ENCODE measurements at regions not wholly inside any gene's neighbourhood (a gene's known extent, or its start where the extent isn't known, plus 50 kb on each side); places are given as distances from the start of the nearest gene placed in this dataset.

DNA sequence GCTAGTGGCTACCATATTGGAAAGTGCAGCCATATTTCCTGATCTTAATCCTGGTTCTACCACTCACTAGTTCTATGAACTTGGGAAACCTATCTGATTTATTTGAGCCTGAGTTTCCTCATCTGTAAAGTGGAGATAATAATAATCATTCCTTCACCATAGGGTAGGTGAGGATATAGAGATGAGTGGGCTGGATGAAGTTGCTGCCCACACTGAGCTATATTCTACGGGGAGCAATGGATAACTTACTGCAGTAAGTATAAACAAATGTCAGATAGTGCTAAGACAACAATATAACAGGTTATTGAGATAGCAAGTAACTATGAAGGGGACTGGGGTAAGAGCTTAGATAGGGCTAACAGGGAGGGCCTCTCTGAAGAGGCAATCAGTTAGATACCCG is 251.5 kb upstream of the ADAMTS9 start:
- no peak for DNase-seq

DNA sequence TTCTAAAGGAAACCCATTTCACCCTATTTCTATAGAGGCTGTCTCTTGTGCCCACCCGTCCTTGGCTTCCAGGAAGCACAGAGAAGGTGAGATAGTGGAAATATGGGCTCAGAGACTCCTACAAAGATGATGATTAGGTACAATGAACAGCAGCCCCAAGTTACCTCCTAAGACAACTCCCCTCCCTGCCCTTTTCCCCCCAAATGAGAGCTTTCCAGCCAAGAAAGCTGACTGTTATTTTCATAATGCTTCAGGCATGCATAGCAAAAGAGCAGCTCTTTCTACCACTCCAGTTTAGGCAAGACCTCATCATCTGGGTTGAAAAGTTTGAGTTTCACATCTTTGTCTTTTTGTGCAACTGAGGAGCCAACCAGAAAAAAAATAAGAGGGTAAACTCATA is 248.8 kb upstream of the ADAMTS9 start:
- no peak for DNase-seq

DNA sequence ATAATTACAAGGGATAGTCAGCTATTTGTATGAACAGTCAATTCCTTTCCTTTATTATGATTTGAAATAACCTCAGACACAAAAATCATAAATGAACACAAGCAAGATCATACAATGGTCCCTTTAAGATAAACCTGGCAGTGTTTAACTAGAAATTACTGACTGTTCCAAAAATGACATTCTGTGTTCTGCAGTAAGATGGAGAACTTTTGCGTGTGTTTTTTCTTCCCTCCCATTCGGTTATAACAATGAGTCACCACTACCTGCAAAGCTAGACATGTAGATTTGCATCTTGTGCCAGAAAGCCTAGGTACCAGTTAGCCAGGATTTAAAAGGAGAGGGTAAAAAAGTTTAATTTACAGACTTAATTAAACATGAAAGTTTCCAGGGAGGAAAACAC is 248.2 kb upstream of the ADAMTS9 start:
- no peak for DNase-seq

DNA sequence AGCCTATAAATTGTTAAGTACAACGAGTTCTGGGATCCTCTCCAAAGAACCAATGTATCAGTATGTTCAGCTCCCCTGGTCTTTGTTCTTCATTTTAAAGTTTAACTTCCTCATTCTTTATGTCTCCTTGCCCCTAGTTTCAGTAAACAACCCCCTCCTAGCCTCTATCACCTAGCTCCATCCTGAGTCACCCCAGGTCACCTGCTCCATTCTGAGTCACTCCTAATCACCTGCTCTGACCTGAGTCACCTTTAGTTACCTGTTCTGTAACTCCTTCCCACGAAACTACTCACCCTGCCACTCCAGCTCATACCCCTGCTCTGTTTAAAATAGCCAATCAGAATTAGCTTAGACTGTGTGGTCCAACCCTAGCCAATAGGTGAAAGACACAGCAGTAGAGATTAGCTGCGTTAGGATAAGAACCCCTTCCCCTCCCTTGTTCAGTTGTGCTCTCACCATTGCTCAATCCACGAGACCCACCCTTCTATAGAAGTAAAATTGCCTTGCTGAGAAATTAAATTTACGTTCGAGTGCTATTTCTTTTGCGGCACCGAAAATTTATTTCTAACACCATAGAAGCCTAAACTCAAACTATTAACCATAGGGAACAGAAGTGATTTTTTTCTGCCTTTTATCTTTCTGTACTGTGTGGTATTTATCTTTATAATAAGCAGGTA is 245.0 kb upstream of the ADAMTS9 start:
- DNase-seq: no peak

DNA sequence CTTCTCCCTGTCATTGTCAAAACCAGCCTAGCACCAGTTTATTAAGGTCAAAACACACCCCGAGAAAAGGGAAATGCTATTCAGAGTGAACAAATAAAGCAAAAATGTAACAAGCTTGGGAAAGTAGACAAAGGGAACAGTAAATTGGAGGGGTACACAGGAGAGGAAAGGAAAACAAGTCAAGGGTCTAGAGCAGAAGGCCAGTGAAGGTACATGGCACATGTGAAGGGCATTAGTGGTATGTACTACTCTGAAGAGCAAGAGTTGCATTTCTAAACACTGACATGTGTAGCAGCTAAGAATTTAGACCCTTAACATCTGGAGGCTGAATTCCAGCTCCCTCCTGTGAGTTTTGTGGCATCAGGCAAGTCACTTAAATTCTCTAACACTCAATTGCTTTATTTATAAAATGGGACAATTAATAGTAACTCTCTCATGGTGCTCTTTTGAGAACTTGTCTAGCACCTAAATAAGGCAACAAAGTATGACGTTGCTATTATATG is 244.3 kb upstream of the ADAMTS9 start:
- no peak for DNase-seq

DNA sequence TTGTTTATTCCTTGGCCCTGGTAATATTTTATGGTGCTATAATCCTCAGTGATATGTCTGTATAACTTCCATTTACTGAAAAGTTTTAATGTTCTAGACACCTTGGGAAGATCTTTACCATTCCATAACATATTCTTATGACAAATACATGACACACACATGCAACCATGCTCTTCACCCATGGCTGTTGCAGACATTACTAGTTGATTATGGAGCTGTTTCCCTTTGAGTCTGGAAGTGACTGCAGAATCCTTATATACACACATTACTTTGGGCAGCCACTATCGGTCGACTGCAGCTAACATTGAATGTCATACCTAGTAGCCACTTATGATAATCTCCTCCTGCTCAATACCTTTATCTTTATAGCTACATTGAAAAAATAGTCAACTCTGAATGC is 243.1 kb upstream of the ADAMTS9 start:
- no peak for DNase-seq

DNA sequence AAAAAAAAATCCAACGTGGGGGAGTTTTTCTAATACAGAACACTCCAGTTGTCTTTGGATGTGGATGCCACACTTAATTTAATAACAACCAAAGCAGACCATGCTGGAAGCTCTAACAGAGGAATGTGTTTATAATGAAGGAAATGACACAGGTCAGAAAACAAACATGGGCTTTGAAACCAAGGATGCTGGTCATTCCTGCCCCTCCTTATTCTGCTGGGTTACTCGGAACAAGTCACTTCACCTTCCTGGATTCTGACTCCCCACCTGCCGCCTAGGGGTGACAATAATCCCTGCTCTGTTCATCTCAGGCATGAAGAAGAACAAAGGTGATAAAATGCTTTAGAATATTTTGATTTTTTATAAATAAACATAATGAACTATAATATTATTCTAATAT is 240.9 kb upstream of the ADAMTS9 start:
- DNase-seq: no peak

DNA sequence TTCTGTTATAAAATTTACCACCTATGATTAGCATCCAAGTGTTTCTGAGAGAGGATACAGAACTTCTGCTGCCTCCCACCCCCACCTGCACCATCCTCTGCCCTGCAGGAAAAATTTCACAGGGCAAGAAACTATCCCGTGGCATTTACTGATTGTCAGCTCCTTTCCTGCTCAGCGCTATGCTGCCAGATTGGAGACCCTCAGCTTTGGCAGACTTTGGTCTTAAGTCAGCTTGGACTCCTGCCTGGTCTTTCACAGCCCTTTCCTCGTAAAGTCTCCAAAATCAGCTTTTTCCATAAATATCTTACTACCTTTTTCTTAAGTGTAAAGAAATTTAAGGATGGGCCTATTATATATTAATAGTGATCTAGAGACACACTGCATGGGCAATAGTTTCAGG is 239.9 kb upstream of the ADAMTS9 start:
- no peak for DNase-seq

DNA sequence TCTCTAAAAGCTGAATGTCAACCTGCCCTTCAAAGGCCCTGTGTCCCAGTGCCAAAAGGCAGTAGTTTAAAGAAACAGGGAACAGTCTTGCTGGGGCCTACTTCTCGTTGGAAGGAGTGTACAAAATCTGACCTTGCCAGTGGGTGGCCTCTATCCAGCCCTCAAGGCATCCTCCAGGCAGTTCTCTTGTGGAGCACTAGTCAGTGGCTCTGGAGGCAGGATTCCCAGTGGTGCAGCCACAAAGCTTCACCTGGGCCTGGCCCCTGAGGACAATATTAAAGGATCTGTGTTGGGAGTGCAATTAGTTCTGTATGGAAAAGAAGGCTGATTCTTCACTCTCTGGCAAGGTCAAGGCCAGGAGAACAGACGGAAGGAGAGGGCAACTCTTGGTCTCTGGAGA is 237.8 kb upstream of the ADAMTS9 start:
- DNase-seq: no peak

DNA sequence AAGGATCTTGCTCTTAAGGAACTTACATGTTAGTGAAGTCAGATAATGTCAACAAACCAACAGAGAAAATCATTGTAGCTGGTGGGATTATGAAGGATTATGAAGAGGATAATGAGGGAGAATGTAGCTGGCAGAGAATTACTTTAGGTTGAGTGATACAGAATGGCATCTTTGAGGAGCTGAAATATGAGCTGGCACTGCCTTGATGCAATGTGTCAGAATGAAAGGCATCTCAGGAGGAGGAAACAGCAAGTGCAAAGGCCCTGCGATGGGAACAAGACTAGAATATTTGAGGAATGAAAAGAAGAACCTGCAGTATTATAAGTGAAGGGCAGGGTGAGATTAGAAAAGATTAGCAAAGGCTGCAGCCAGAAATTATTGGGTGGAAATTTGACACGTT is 237.2 kb upstream of the ADAMTS9 start:
- no peak for DNase-seq

DNA sequence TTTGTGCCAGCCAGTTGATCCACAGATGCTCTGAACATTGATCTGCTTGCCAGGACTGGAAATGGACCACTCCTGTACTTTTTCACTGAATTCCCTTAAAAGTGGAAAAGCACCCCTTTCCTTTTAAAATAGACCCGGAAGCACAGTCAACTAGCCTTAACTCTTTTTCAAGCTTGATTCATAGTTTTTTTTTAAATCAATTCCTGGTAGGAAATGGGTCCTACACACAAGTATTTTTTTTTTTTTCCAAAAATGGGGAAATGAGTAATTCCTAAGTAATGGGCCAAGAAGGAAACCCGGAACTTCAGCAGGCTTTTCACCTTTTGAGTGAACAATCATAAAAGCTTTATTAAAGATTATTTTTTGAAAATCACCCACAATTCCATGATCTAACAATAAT is 234.4 kb upstream of the ADAMTS9 start:
- DNase-seq: no peak

DNA sequence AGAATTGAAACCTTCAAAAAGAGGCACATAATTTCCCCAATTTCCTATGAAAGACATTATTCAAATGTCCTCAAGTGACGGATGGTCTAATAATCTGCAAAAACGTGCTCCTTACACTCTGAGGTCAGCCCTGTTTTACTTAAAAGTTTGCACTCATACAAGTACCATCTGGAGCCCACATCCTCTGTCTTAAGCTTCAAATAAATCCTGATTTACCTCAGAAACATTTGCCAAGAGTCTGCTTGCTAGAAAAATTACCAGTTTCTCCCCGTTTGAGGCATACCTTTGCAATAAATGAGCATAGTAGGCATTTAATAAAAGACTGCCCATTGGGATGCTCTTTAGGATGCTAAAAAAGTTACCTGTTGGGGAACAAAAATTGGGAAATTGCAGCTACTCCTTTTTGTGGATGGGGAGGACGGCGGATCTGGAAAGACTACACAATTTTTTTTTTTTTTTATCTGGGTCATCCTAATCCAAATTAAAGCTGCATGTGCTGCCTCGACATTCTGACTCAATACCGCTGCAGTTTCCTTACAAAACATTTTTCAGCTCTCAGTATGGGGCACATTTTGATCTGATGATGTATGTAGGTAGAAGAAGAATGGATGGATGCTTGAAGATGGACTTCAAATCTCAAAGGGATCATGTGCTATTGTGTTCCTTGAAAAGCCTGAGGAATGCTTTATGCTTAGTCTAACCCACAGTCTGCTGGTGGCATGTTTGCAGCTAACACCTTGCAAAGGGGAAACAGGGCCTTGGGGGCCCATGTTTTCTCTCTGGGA is 233.7 kb upstream of the ADAMTS9 start:
- no peak for DNase-seq

DNA sequence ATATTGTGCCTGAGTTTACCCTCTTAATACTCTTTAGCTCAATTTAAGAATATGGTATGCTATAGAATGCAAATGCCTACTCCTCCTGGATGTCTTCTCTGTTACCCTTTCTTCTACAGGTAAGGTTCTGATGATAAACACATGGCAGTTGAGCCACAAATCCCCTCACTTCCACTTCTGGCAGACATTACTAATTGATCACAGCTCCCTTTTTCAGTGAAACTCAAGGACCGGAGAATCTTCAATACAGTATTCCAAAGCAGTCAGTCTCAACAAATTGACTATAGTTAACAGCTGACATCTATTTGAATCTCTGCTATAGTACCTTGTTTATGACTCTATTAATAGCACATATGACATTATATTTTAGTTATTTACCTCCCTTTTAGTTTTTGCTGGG is 232.1 kb upstream of the ADAMTS9 start:
- DNase-seq: no peak

DNA sequence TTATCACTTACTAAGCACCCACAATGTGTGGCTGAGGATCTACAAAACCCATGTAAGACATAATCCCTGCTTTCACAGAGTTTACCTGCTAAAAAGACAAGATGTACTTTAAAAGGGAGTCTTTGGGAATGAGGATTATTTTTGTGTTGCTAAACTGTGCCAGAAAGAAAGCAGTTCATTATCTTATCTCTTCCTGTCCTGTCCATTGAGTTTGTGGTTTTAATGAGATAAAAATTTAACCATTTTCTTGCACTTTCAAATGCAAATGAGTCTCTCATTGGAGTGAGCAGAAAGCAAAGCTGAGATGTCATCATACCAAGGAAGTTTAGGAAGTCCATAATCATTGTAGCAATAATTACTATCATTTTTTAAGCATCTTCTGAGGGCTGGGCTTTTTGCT is 231.2 kb upstream of the ADAMTS9 start:
- no peak for DNase-seq

DNA sequence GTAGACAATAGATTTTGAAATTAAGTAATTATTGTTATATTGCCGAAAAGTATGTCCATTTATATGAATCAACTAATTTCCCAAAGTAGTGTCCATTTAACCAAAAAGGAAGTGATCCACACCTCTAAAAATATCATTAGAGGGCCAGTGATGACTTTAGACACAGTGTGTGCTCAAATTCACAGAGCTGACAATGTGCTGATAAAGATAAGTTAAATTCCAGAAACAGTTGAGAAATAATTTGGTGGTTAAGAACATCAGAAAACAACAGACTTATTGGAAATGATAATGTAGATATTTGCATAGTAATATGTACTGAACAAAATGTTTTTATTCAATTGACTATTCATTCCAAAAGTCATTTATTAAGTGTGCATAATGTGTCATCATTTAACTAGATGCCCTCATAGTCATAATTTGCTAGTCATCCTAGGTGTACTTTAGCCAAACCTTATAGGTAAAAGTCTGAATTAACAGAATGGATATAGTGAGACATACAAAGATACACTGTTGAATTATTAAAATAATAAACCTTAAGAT is 230.2 kb upstream of the ADAMTS9 start:
- DNase-seq: no peak

DNA sequence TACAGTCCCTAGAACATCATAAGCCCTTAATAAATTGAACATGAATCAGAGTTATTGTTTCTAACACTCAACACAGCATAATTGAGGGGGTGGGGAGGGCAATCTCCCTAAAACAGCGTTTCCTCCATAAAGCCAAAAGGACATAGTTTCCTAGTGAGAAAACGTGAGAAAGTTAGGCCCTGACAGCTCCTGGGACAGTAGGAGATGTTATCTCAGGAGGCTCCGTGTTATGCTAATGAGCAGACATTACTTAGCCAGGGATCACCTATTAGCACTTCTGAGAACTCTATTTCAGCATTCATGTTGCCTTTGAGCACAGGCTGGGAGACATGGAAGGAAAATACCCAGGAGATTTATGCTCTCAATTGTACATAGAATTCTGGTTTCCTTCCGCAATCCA is 229.1 kb upstream of the ADAMTS9 start:
- no peak for DNase-seq

DNA sequence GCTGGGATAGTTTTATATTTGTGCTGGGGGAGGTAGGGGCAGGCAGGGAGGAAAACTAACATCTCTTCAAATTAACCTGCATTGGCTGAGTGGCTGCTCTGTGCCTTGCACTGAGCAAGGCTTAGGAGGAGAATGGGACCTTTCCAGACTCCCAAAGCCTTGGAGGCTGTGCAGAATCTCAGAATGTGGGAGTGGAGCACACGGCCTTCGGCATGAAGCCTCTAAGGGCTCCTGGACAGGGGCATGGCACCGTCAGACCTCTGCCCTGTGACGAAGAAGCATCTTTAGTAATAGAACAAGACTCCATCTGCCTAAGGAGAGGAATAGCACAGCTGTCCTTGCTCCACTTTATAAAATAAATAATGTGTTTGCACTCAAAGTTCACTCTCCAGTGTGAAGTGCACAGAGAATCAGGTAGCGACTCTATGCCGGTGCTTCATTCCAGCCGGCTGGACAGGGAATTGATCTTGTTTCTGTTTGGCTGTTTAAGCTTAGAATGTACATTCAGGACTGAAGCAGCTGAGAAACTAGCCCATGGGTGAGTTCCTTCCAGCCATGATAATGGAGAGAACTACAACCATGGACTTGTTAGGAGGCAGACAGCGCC is 228.5 kb upstream of the ADAMTS9 start:
- DNase-seq: no peak

DNA sequence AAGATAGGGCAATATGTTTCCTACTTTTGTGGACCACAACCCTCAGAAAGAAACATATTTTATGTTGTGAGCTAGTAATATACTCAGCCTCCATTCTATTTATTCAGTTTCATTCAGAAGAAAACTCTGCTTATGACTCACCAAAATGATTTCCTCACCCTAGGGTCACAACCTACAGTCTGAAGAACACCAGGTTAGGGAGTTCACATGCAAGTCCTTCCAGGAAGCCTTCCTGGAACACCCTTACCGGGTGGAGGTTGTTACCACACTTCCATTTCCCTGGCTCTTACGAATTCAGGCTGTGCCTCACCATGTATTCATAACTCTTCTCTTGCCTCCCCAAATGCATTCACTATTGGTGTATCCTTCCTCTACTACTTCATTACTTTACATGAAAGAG is 228.0 kb upstream of the ADAMTS9 start:
- no peak for DNase-seq

DNA sequence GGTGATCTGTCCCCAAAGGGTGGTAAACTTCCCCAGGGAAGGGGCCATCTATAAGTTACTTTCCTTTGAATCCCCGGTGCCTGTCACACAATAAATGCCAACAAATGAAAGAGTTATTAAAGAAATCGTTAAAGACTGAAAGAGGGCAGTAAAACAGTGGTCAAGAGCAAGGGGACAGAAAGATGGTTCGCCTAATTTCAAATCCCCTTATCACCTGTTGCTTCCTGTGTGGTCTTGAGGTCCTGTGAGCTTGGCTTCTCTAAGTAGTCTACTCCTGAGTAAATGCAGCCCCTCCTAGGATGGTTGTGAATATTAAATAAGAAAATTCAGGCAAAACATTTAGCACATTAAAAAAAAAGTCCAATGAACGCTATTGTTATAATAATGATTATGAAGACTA is 225.7 kb upstream of the ADAMTS9 start:
- no peak for DNase-seq

DNA sequence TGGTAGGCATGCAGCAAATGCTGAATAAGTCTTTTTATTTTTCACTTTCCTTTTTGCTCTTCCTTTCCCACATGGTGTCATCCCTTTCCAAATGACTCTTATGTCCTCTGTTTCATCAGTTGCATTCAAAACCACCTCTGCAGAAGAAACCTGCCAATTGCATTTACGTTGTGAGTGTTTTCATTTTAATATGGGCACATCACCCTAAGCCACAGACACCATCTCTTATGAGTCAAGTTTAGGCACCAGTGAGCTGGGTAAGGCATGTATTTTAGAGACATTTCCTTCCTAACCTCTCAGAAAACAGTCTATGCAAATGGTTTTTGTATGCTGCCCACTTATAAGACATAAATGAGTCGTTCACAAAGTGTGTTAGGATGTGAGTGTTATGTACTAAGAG is 223.3 kb upstream of the ADAMTS9 start:
- peak in 1 of 5 donors; percentile 0 for DNase-seq

DNA sequence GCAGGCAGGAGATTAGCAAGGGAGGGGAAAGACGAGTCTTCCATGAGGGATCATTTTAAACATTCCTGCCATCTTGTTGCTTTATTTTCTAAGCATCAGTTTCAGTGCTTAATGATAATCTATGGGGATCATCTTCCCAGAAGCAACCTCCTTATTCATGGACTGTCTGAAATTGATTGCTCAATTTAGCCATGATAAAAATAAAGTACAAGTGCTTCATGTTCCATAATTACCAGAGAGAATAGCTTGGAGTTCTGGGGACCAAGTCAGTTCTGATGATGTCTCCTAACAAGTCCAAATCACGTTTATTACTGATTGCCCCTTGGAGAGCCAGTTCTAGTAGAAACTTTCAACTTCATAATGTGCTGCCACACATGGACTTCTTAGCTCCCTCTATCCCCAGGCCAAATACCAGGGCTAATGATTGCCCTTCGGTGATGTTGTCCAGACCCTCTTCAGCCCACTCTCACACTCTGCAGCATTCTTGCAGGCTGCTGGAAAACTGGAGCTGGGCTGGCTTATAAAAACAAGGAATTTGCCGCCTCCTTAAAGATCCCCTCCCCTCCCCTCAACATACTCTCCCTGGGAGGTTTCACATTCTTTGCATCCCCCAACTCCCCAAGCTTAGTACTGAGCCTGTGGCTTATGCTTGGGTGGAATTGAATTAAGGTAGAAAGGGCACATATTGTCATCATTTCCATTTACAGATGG is 222.1 kb upstream of the ADAMTS9 start:
- DNase-seq: no peak

DNA sequence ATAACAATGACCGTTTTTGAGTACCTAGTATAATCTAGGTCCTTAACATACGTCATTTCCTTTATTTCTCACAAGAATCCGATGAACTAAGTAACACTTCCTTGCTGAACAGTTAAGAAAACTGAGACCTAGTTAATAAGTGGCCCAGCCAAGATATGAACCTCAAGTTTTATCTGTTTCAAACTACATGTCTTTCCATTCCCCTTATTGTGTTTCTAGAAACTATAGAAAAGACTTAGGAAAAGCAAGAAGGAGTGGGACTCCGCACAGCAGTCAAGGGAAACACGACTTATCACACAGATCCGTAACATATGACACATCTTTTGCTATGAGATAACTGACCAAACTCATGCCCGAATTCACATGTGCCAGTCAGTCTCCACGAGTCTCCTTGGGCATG is 221.2 kb upstream of the ADAMTS9 start:
- no peak for DNase-seq

DNA sequence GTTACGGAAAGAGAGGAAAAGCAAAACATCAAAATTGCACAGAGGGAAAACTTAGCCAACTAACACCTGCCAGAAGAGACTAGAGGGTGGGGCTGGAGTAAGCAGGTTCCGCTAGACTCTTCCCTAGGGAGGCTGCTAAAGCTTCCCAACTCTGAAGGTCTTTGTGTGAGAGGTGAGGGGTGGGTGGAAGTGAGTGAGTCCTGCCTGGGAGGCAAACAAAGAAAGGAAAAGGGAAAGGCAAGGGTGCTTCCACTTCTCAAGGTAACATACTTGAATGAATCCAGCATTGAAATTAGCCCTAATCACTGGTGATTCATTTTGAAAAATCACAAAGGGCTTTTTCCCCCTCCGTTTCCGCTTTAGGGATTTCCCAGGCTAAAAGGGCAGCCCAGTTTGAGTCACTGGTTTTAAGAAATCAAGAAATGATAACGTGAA is 220.5 kb upstream of the ADAMTS9 start:
- DNase-seq: no peak
